Activated CD4-positive, alpha-beta T cell treated with anti-CD3 and anti-CD28 coated beads, Interleukin-2, Interleukin-4, amounts not matched to agents 100 ng/mL and 50 ng/mL, durations not matched to agents 16 hours and 8 hours (primary cell): ENCODE measurements at regions not wholly inside any gene's neighbourhood (a gene's known extent, or its start where the extent isn't known, plus 50 kb on each side); places are given as distances from the start of the nearest gene placed in this dataset.

ENCODE experiments used
- DNase-seq: peaks from one replicate; pipeline ENCODE4 v3.0.0-alpha.2; 2020; ENCODE audit warnings: low spot score

- DNase-seq = no peak
Measured at GRCh38 chr16:62216837-62217236, 180.6 kb upstream of the CDH8 start.

DNA sequence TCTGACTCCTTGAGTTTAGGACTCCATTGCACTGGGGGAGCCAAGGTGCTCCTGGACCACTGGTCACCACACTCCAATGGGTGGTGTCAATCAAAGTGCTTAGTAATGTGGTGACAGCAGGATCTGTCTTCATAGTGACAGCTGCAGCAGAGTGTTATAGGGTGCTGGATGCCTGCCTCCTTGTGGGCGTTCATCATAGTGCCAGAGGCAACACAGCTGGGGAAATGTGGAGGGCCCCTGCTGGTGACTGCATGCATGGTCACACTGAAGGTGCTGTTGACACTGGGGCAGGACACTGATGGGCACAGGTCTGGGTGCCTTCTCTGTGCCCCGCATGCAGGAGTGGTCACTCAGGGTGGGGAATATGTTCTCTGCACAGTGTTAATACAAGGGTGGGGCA, 177.5 kb upstream of the CDH8 start:
- DNase-seq = no peak

- no peak for DNase-seq
Measured at GRCh38 chr16:62208934-62209333, 172.7 kb upstream of the CDH8 start.

GRCh38 chr16:62205459-62205858, 169.2 kb upstream of the CDH8 start:
- no peak for DNase-seq

DNA sequence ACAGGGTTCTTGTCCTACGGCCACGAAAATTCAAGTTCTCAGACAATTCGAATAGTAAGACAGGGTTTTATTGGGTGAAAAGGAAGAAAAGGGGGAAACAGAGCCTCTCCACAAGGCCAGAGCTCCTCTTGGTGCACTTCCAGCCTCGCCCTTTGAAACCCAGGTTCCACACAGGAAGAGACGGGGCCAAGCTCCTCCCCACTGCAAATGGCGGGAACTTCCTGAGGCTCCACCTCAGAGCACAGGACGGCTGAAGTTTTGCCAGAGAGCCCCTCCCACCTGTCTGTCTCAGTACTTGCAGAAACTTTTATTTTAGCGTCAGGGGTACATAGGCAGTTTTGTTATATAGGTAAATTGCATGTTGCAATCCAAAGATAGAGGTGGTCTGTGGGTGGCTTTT, 165.7 kb upstream of the CDH8 start:
- DNase-seq = no peak

GRCh38 chr16:62194828-62195227, 158.6 kb upstream of the CDH8 start:
- no peak for DNase-seq

DNA sequence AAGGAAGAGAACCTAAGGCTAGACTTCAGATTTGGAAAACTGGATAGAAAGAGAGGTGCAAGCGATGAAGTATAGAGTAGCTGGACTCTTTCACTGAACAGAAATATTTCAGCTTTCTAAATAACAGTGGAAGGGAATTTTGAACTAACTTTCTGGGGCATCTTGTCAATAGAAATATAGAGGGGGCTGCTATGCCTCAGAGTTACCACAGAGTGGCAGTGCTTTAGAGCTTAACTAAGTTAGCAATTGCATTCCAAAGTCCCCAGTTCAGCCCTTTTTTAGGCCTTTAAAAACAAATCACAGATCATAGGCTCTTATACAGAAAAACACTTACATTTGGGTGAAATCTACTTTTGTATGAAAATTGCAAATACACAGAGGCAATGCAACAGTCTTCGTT, 154.2 kb upstream of the CDH8 start:
- no peak for DNase-seq

DNA sequence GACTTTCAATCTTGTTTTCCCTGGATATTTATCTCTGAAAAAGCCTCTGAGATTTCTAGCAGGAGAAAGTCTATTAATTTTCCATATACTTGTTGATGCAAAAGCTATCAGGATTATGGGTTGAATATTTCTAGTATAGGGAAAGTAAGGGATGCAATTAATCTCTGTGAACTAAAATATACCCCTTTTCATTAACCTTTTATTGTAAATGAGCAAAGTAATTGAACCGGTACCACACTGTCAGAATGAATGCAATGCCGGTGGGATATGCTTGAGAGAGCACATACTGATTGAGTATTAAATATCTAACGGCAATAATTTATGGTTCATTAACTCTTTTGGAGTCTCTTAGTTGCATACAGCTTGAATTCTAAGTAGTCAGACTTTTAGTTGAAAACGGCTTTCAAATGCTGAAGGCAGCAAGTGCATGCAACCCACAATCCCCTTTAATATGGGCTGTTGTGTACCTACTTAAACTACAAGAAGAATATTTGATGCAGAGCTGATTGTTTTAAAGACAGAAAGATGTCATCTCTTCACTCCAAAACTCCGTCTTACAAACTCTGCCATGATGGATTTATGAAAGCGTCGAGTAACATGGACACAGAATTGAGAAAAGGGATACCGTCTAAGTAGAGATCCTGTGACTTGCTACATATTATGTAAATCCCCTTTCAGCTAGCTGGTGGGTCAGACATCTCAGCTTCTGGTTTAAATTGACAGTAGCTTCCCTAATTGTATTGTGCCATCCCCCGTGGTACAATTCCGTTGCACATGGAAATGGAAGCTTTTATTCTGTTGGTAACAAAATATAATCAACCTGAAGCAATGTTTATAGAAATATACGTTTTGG, 141.3 kb upstream of the CDH8 start:
- no peak for DNase-seq

GRCh38 chr16:62170642-62171041, 134.4 kb upstream of the CDH8 start:
- DNase-seq = no peak

DNA sequence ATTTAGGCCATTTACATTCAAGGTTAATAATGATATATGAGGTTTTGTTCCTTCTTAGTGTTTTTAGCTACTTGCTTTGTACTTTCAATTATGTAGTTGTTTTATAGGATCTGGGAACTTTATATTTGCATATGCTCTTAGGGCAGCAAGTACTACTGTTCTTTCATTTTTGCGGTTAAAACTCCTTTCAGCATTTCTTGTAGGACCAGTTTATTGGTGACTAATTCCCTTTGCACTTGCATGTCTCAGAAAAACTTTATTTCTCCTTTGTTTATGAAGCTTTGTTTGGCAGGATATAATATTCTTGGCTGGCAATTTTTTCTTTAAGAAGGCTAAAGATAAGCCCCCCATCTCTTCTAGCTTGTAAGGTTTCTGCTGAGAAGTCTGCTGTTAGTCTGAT, 131.3 kb upstream of the CDH8 start:
- DNase-seq = no peak

DNA sequence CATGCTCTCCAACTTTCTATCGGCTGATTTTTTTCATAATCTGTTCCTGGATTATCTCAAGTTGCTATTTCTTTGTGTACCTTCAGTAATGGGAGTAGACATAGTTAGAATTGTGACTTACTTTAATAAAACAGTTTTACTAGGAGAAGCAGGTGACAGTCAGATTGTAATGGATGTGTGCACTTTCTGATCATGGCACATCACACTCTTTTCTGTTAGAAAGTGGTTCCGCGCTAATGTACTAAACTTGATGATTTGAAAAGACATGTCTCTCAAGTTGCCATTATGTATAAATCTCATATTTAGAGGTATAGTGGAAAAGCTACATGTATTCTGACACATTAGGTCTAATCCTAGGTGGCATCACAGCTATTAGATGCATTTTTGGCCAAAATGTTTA, 121.3 kb upstream of the CDH8 start:
- DNase-seq = no peak

- DNase-seq = no peak
Measured at GRCh38 chr16:62156971-62157370, 120.7 kb upstream of the CDH8 start.

GRCh38 chr16:62149631-62150030, 113.4 kb upstream of the CDH8 start:
- no peak for DNase-seq

DNA sequence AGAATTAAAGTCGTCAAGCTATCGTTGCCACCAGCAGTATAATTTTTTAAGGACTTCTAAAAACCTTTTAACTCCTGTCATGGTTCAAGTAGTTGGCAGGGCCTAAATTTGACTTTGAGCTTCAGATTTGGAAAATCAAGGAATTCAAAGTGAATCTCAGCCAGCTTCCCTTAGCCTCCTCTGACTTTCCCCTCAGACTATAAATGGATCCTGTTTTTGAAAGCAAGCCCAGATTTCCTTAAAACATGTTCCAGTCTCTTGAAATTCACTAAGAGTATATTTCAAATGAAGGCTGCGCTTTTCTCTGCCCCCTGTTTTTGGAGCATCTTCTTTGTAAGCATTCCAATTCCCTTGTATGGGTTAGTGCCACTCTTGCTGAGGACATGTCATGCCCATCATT, 101.8 kb upstream of the CDH8 start:
- DNase-seq = no peak

- no peak for DNase-seq
Measured at GRCh38 chr16:62135911-62136310, 99.7 kb upstream of the CDH8 start.

DNA sequence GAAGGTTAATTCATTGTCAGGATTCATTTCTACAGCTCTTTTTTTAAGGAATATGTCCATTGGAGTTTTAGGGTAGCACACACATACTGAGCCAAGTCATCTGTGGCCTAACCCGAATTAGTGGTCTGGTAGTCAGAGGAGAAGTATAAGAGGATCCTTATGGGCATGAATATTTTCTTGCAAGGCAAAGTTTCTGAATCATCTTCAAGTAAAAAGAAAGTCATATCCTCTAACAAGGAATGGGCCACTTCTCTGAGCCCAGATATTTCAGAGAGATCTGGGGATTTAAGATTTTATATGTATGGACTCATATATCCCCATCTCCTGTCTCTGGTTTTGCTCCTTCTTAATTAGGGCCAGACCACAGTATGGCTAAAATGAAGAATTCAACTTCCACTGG, 99.2 kb upstream of the CDH8 start:
- DNase-seq = no peak

GRCh38 chr16:62130101-62130500, 93.9 kb upstream of the CDH8 start:
- no peak for DNase-seq

- DNase-seq = no peak
Measured at GRCh38 chr16:62105244-62105643, 69.0 kb upstream of the CDH8 start.

GRCh38 chr16:62102588-62102987, 66.3 kb upstream of the CDH8 start:
- DNase-seq = no peak

DNA sequence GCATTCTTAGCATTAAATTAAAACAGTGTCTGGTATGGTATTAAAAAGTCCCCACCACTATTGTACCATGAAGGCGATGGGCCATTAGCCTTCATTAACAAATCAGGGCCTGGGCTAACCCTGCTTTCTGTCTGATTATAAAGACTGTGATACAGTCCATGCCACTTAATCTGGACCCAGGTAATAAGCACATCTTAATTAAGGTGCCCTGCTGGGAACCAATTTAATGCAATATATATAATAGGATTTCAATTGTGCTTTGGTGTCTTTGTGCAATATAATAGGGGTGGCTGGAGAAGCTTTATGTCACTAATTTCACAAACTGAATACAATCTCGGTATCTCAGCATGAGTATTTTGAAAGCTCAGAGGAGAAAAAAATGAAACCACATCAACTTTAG, 64.4 kb upstream of the CDH8 start:
- DNase-seq = no peak

DNA sequence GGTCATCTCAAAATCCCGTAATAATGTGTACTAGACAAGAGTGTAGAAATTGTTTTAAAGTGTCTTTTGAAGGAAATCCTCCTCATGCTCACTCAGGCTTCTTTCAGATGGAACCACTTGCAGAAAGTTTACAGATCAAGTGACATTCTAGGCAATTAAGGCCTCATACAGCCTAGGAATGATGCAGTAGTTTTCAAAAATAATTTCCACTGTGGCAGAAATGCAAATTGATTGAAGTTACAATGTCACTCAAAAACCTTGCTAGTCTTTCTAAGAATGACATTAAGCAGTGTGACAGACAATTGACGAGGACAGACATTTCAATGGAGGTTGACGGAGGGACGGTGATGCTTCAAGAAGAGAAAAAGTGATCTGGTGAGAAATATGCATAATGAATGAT, 53.5 kb upstream of the CDH8 start:
- DNase-seq = no peak

GRCh38 chr16:62088731-62089410, 52.6 kb upstream of the CDH8 start:
- DNase-seq = no peak
